CD4-positive, alpha-beta T cell (primary cell): ENCODE measurements at regions not wholly inside any gene's neighbourhood (a gene's known extent, or its start where the extent isn't known, plus 50 kb on each side); places are given as distances from the start of the nearest gene placed in this dataset.

ENCODE experiments used
- ATAC-seq: fragments of 200-7000 bp; cut with Tn5 transposase; one replicate; pipeline ENCODE4 v1.10.0; 2022; ENCODE audit warnings: mild to moderate bottlenecking; ENCODE audit not compliant: poor library complexity
- CTCF ChIA-PET: fragments of 350-600 bp; sonication (Branson Sonifier 250); formaldehyde crosslinking; loops from one replicate; lab custom pipeline; 2021; ENCODE audit warnings: antibody characterized with exemption, inconsistent platforms; lab: Charles Lee
- POLR2A ChIA-PET: fragments of 350-600 bp; sonication (Branson Sonifier 250); formaldehyde crosslinking; loops from one replicate; lab custom pipeline; 2021; ENCODE audit warnings: antibody characterized with exemption, inconsistent platforms; lab: Charles Lee
- DNase-seq, 14 experiments: peaks; one replicate each; pipeline ENCODE4 v3.0.0-alpha.2; 2013 to 2020; ENCODE audit warnings: mixed read lengths in 2 of 14
- H3K27ac ChIP-seq, 2 donors: one replicate each; pipeline versions ENCODE4 v1.5.1 to v1.7.0; 2013; ENCODE audit warnings: low read length in 2 of 2, low read depth in 1 of 2, mild to moderate bottlenecking in 1 of 2
- H3K27me3 ChIP-seq, 2 experiments: 1 replicate in 1 of 2; 2 replicates in 1 of 2; pipeline versions ENCODE4 v1.6.1 to v1.7.0; 2013; ENCODE audit warnings: low read length in 2 of 2, control low read depth in 1 of 2, mild to moderate bottlenecking in 1 of 2, moderate library complexity in 1 of 2; ENCODE audit not compliant: insufficient read depth in 2 of 2, control insufficient read depth in 1 of 2
- H3K36me3 ChIP-seq: one replicate; pipeline ENCODE4 v1.6.1; 2013; ENCODE audit warnings: low read length, control low read depth; ENCODE audit not compliant: insufficient read depth
- H3K4me1 ChIP-seq: one replicate; pipeline ENCODE4 v1.6.1; 2013; ENCODE audit warnings: low read length, control low read depth; ENCODE audit not compliant: insufficient read depth
- H3K4me3 ChIP-seq: one replicate; pipeline ENCODE4 v1.5.1; 2013; ENCODE audit warnings: mild to moderate bottlenecking, low read length, moderate library complexity
- H3K9me3 ChIP-seq, 2 experiments: 1 replicate in 1 of 2; 2 replicates in 1 of 2; pipeline versions ENCODE4 v1.6.1 to v1.7.0; 2013; ENCODE audit warnings: low read length in 2 of 2, mild to moderate bottlenecking in 2 of 2, control low read depth in 1 of 2, moderate library complexity in 1 of 2; ENCODE audit not compliant: control insufficient read depth in 1 of 2, insufficient read depth in 1 of 2
- H3K27ac Mint-ChIP-seq: one replicate; pipeline ENCODE4 v1.8.0; 2020; ENCODE audit warnings: mixed read lengths
- H3K27me3 Mint-ChIP-seq: one replicate; pipeline ENCODE4 v1.8.0; 2021; ENCODE audit warnings: mixed read lengths
- H3K36me3 Mint-ChIP-seq: one replicate; pipeline ENCODE4 v1.8.0; 2021; ENCODE audit warnings: low read depth, mixed read lengths
- H3K4me1 Mint-ChIP-seq: one replicate; pipeline ENCODE4 v1.8.0; 2021; ENCODE audit warnings: low read depth, mixed read lengths
- H3K4me3 Mint-ChIP-seq: one replicate; pipeline ENCODE4 v1.8.0; 2020; ENCODE audit warnings: mild to moderate bottlenecking, mixed read lengths
- H3K9me3 Mint-ChIP-seq: one replicate; pipeline ENCODE4 v1.8.0; 2020; ENCODE audit warnings: mixed read lengths
- CTCF ChIP-seq: fragments of 200-600 bp; IDR thresholded peaks from one replicate; pipeline ENCODE4 v1.8.0; 2022; ENCODE audit warnings: antibody characterized with exemption, mild to moderate bottlenecking
- intact Hi-C, 2 experiments: fragments of 100-400 bp; cut with DNase I in 1 of 2; cut with micrococcal nuclease in 1 of 2; formaldehyde crosslinking; loops; one replicate each; pipeline versions ENCODE4 v1.15.1 to v1.9.0; 2023 to 2025; cut with DNase I, micrococcal nuclease

- H3K27ac ChIP-seq, result no peak overlapping the region
- intact Hi-C loops, result no loop called here
- ATAC-seq, result no peak
- no peaks in the 10 kb centered on the region for H3K9me3 ChIP-seq
- POLR2A ChIA-PET, result no interaction called here
- CTCF ChIA-PET, result interaction anchor here (0.7 kb wide), 1 partner anchor 9 kb away, joined by 3 read pairs; no protein-coding TSS in a partner anchor
- no peaks in the 10 kb centered on the region for H3K27me3 Mint-ChIP-seq
- H3K9me3 Mint-ChIP-seq, result no peaks in the 10 kb centered on the region
- no peaks in the 10 kb centered on the region for H3K36me3 ChIP-seq
- no peaks in the 10 kb centered on the region for H3K27me3 ChIP-seq
- no peak overlapping the region for H3K4me3 Mint-ChIP-seq
- no peak for DNase-seq
- H3K4me1 Mint-ChIP-seq, result no peaks in the 10 kb centered on the region
- no peak overlapping the region for H3K27ac Mint-ChIP-seq
- no peaks in the 10 kb centered on the region for H3K4me1 ChIP-seq
- H3K4me3 ChIP-seq, result no peak overlapping the region
- no peaks in the 10 kb centered on the region for H3K36me3 Mint-ChIP-seq
- no peak for TF ChIP-seq CTCF
These were observed 263.6 kb downstream of the RNF144A start for GRCh38 chr2:7180638-7181370.

GRCh38 chr2:7182525-7182924 is 265.3 kb downstream of the RNF144A start:
- no peak for TF ChIP-seq CTCF
- Histone ChIP-seq H3K4me1 (no peaks in the 10 kb centered on the region), H3K27me3 (no peaks in the 10 kb centered on the region), H3K36me3 (no peaks in the 10 kb centered on the region), H3K9me3 (no peaks in the 10 kb centered on the region), H3K27ac (no peak overlapping the region), H3K4me3 (no peak overlapping the region)
- CTCF ChIA-PET, result no interaction called here
- Mint-ChIP-seq H3K27ac (no peak overlapping the region), H3K36me3 (no peaks in the 10 kb centered on the region), H3K27me3 (no peaks in the 10 kb centered on the region), H3K4me3 (no peak overlapping the region), H3K4me1 (no peaks in the 10 kb centered on the region), H3K9me3 (no peaks in the 10 kb centered on the region)
- intact Hi-C loops, result no loop called here
- DNase-seq (no peak), ATAC-seq (no peak)
- POLR2A ChIA-PET, result no interaction called here

GRCh38 chr2:7189106-7189505 is 271.9 kb downstream of the RNF144A start:
- no peak overlapping the region for H3K27ac ChIP-seq
- no peak for DNase-seq
- H3K36me3 Mint-ChIP-seq, result no peaks in the 10 kb centered on the region
- H3K9me3 Mint-ChIP-seq, result no peaks in the 10 kb centered on the region
- no peak overlapping the region for H3K4me3 Mint-ChIP-seq
- no peaks in the 10 kb centered on the region for H3K4me1 ChIP-seq
- H3K4me3 ChIP-seq, result no peak overlapping the region
- ATAC-seq, result no peak
- H3K27me3 Mint-ChIP-seq, result no peaks in the 10 kb centered on the region
- no peak for TF ChIP-seq CTCF
- H3K27me3 ChIP-seq, result no peaks in the 10 kb centered on the region
- CTCF ChIA-PET, result no interaction called here
- H3K36me3 ChIP-seq, result no peaks in the 10 kb centered on the region
- H3K27ac Mint-ChIP-seq, result no peak overlapping the region
- H3K4me1 Mint-ChIP-seq, result no peaks in the 10 kb centered on the region
- intact Hi-C loops, result no loop called here
- H3K9me3 ChIP-seq, result no peaks in the 10 kb centered on the region
- POLR2A ChIA-PET, result no interaction called here
